22Rv1 (cell line): ENCODE measurements at regions not wholly inside any gene's neighbourhood (a gene's known extent, or its start where the extent isn't known, plus 50 kb on each side); places are given as distances from the start of the nearest gene placed in this dataset.

Source experiments
- H3K27ac ChIP-seq: fragments of 450-650 bp; 2 replicates; pipeline ENCODE4 v1.5.1; 2017
- CTCF ChIP-seq: fragments of 450-650 bp; IDR thresholded peaks from 2 replicates; pipeline ENCODE4 v1.5.1; 2017; ENCODE audit warnings: mild to moderate bottlenecking
- ZFX ChIP-seq: fragments of 450-650 bp; IDR thresholded peaks from 2 replicates; pipeline ENCODE4 v1.6.1; 2017; ENCODE audit warnings: antibody characterized with exemption, borderline replicate concordance

- no peak for TF ChIP-seq ZFX
- TF ChIP-seq CTCF: no peak
- no peak overlapping the region for H3K27ac ChIP-seq
These were observed 227.4 kb upstream of the CFAP20DC start for GRCh38 chr3:59277201-59277600.

- TF ChIP-seq CTCF (no peak), ZFX (no peak)
- no peak overlapping the region for H3K27ac ChIP-seq
These were observed 224.2 kb upstream of the CFAP20DC start for GRCh38 chr3:59273976-59274375.

GRCh38 chr3:59271971-59272370 lies 222.1 kb upstream of the CFAP20DC start:
- no peak overlapping the region for H3K27ac ChIP-seq

GRCh38 chr3:59270921-59271320 lies 221.1 kb upstream of the CFAP20DC start:
- TF ChIP-seq ZFX (no peak), CTCF (no peak)

More at GRCh38 chr3:59271971-59272370, 222.1 kb upstream of the CFAP20DC start:
- TF ChIP-seq ZFX (no peak), CTCF (no peak)

GRCh38 chr3:59270209-59270608 lies 220.4 kb upstream of the CFAP20DC start:
- no peak for TF ChIP-seq ZFX
- TF ChIP-seq CTCF: no peak
- H3K27ac ChIP-seq: no peak overlapping the region

More at GRCh38 chr3:59270921-59271320, 221.1 kb upstream of the CFAP20DC start:
- H3K27ac ChIP-seq: no peak overlapping the region

GRCh38 chr3:59268170-59268569 lies 218.3 kb upstream of the CFAP20DC start:
- TF ChIP-seq ZFX (no peak), CTCF (no peak)
- no peak overlapping the region for H3K27ac ChIP-seq

GRCh38 chr3:59267021-59267420 lies 217.2 kb upstream of the CFAP20DC start:
- no peak for TF ChIP-seq CTCF
- no peak for TF ChIP-seq ZFX
- H3K27ac ChIP-seq: no peak overlapping the region
